ENCODE measurements at regions not wholly inside any gene's neighbourhood (a gene's known extent, or its start where the extent isn't known, plus 50 kb on each side); places are given as distances from the start of the nearest gene placed in this dataset.

- DNase-seq (no peak), ATAC-seq (no peak)
- Mint-ChIP-seq H3K27me3 (peaks cover 2 to 17% (median 6%) of the 10 kb centered on the region in 5 donors), H3K4me1 (no peaks in the 10 kb centered on the region), H3K4me3 (no peak overlapping the region), H3K27ac (no peak overlapping the region), H3K9me3 (no peaks in the 10 kb centered on the region), H3K36me3 (no peaks in the 10 kb centered on the region)
- POLR2A ChIA-PET, result no interaction called here
Observed at GRCh38 chr11:20311444-20311843, 52.1 kb upstream of the HTATIP2 start.

GRCh38 chr11:20310596-20311394, 52.7 kb upstream of the HTATIP2 start:
- no peaks in the 10 kb centered on the region for H3K36me3 Mint-ChIP-seq
- no peak overlapping the region for H3K4me3 Mint-ChIP-seq
- no peaks in the 10 kb centered on the region for H3K9me3 Mint-ChIP-seq
- peaks cover 2 to 24% (median 7%) of the 10 kb centered on the region in 5 donors for H3K27me3 Mint-ChIP-seq
- DNase-seq (no peak), ATAC-seq (no peak)
- H3K27ac Mint-ChIP-seq, result no peak overlapping the region
- no peaks in the 10 kb centered on the region for H3K4me1 Mint-ChIP-seq
- POLR2A ChIA-PET, result no interaction called here

GRCh38 chr11:20310137-20310536, 53.4 kb upstream of the HTATIP2 start:
- DNase-seq, result no peak
- Mint-ChIP-seq H3K36me3 (no peaks in the 10 kb centered on the region), H3K4me3 (no peak overlapping the region), H3K9me3 (no peaks in the 10 kb centered on the region), H3K27me3 (peaks cover 2 to 29% (median 7%) of the 10 kb centered on the region in 5 donors), H3K4me1 (no peaks in the 10 kb centered on the region), H3K27ac (no peak overlapping the region)
- ATAC-seq, result no peak
- POLR2A ChIA-PET, result no interaction called here

- H3K27ac Mint-ChIP-seq, result no peak overlapping the region
- H3K36me3 Mint-ChIP-seq, result no peaks in the 10 kb centered on the region
- POLR2A ChIA-PET, result no interaction called here
- no peaks in the 10 kb centered on the region for H3K4me1 Mint-ChIP-seq
- DNase-seq (no peak), ATAC-seq (no peak)
- H3K9me3 Mint-ChIP-seq, result no peaks in the 10 kb centered on the region
- H3K27me3 Mint-ChIP-seq, result peaks cover 2 to 36% (median 7%) of the 10 kb centered on the region in 5 donors
- no peak overlapping the region for H3K4me3 Mint-ChIP-seq
Observed at GRCh38 chr11:20309231-20310025, 54.1 kb upstream of the HTATIP2 start.

DNA sequence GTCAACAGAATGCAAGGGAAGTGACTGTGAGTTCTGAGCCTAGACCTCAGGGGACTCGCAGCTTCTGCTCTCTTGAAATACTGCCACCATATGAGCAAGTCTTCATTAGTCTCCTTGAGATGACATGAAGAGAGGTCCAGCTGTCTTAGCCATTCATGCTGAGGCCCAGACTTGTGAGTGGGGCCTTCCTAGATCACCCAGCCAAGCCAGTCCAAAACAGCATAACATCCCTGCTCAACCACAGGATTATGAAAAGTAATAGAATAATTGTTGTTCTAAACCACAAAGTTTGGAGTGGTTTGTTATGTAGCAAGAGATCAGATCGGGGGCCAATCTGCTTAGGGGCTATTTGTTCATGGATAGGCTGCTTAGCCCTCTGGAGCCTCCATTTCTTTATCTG, 54.9 kb upstream of the HTATIP2 start:
- POLR2A ChIA-PET, result no interaction called here
- Mint-ChIP-seq H3K27me3 (peaks cover 6 to 44% (median 8%) of the 10 kb centered on the region in 5 donors), H3K9me3 (no peaks in the 10 kb centered on the region), H3K4me1 (no peaks in the 10 kb centered on the region), H3K27ac (no peak overlapping the region), H3K4me3 (no peak overlapping the region), H3K36me3 (no peaks in the 10 kb centered on the region)
- ATAC-seq (no peak), DNase-seq (no peak)

DNA sequence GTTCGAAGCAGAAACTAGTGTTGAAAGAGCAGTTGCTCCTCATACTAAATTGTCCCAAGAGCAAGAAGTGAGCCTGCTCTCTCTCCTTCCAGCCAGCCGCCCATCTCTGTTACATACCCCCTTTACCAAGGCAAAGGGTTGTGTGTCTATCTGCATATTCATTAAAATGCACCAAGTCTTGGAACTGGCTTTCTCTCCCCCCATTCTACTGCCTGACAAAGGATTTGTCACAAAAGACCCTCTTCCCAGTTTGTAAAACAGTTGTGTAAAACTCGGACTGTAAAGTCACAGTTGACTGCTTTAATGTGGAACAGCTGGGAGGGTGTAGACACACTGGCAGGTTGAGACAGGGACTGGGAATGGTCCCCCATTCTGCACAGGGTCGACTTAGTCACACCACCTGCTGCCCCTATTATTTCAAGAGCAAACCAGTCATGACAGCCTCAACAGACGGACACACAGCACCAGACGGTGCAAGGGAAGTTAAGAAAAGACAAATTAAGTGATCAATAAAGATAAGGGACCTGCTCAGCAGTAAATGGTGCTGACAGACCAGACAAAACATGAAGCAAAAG, 60.0 kb upstream of the HTATIP2 start:
- Mint-ChIP-seq H3K27ac (no peak overlapping the region), H3K27me3 (peaks cover 14 to 67% (median 17%) of the 10 kb centered on the region in 5 donors), H3K9me3 (peaks cover 0 to 8% (median 0%) of the 10 kb centered on the region in 9 donors), H3K36me3 (no peaks in the 10 kb centered on the region), H3K4me3 (no peak overlapping the region), H3K4me1 (no peaks in the 10 kb centered on the region)
- POLR2A ChIA-PET, result no interaction called here
- DNase-seq (no peak), ATAC-seq (no peak)

DNA sequence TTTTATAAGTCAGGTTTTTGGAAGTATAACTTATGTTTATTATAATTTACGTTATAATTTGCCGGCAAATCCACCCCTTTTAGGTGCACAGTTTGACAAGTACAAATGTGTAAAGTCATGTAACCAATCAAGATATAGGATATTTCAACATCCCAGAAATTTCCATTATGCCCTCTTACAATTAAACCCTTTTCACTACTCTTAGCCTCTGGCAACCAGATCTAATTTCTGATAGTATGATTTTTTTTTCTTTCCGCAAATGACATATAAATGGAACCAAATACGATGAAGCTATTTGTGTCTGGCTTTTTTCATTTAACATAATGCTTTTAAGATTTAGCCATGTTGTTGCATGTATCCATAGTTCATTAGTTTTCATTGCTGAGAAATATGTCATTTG, 69.5 kb upstream of the HTATIP2 start:
- H3K27me3 Mint-ChIP-seq, result peaks cover 1 to 13% (median 6%) of the 10 kb centered on the region in 5 donors
- H3K36me3 Mint-ChIP-seq, result no peaks in the 10 kb centered on the region
- H3K4me1 Mint-ChIP-seq, result no peaks in the 10 kb centered on the region
- ATAC-seq (no peak), DNase-seq (no peak)
- POLR2A ChIA-PET, result no interaction called here
- H3K4me3 Mint-ChIP-seq, result no peak overlapping the region
- H3K9me3 Mint-ChIP-seq, result no peaks in the 10 kb centered on the region
- H3K27ac Mint-ChIP-seq, result no peak overlapping the region

DNA sequence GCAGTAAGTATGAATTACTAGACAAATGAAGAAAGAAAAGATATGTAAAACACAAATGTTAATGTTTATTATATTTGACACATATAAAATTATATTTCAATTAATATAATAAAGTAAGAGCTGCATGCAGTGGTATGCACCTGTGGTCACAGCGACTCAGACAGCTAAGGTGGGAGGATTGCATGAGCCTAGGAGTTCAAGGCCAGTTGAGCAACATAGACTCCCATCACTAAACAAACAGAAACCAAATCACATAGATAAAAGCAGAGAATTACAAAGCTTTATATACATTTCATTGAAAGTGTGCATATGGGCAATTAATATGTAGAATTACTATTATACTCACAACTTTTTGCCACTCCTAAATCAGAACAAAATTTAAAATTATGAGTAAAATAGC, 70.0 kb upstream of the HTATIP2 start:
- Mint-ChIP-seq H3K4me3 (no peak overlapping the region), H3K4me1 (no peaks in the 10 kb centered on the region)

DNA sequence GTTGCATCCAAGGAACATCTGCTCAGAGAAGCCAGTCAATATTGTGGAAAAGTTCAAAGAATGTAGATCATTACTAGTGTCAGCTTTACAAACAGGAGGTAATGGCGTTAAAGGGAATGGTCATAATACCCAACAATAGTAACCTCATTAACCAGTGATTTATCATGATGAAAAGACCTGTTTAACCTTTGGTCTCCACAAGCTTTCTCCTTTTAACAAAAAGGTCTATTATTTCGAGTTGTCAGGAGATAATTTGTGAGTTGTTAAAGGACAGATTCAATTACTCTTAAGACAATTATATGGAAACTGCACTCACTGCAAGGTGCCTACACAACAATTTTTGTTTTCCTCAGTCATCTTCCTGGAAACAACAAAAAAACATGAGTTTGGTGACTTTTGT, 73.8 kb upstream of the HTATIP2 start:
- H3K4me3 Mint-ChIP-seq, result no peak overlapping the region
- peaks cover 0 to 12% (median 6%) of the 10 kb centered on the region in 5 donors for H3K27me3 Mint-ChIP-seq
- POLR2A ChIA-PET, result no interaction called here
- H3K4me1 Mint-ChIP-seq, result no peaks in the 10 kb centered on the region
- no peak for DNase-seq
- H3K36me3 Mint-ChIP-seq, result no peaks in the 10 kb centered on the region
- peaks cover 0 to 4% (median 0%) of the 10 kb centered on the region in 9 donors for H3K9me3 Mint-ChIP-seq
- no peak for ATAC-seq
- no peak overlapping the region for H3K27ac Mint-ChIP-seq

More for the DNA sequence above, 70.0 kb upstream of the HTATIP2 start:
- Mint-ChIP-seq H3K27ac (no peak overlapping the region), H3K36me3 (no peaks in the 10 kb centered on the region), H3K27me3 (peaks cover 1 to 12% (median 6%) of the 10 kb centered on the region in 5 donors), H3K9me3 (no peaks in the 10 kb centered on the region)
- no peak for ATAC-seq
- DNase-seq, result no peak
- POLR2A ChIA-PET, result no interaction called here

DNA sequence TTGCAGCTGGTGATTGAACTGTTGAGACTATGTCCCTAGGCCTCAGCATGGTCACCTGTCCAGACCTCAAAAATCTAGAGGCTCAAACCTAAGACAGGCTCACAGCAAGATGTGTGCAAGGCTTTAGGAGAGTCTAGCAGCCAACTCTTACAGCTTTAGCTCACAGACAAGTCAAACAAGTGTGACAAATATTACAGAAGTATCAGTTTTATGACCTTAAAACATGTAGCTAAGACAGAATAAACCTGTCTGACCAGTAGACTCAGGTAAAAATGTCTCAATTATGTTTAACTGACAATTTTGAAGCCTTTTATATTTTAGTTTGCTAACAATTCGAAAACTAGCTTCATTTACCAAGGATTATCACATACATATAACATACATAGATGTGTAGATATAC, 80.0 kb upstream of the HTATIP2 start:
- POLR2A ChIA-PET, result no interaction called here
- Mint-ChIP-seq H3K9me3 (peaks cover 0 to 19% (median 4%) of the 10 kb centered on the region in 9 donors), H3K27ac (no peak overlapping the region), H3K27me3 (peaks cover 0 to 14% (median 8%) of the 10 kb centered on the region in 5 donors), H3K4me3 (no peak overlapping the region), H3K36me3 (peaks cover 0 to 5% (median 2%) of the 10 kb centered on the region in 3 donors), H3K4me1 (peaks cover 0 to 9% (median 1%) of the 10 kb centered on the region in 4 donors)
- ATAC-seq (no peak), DNase-seq (no peak)

DNA sequence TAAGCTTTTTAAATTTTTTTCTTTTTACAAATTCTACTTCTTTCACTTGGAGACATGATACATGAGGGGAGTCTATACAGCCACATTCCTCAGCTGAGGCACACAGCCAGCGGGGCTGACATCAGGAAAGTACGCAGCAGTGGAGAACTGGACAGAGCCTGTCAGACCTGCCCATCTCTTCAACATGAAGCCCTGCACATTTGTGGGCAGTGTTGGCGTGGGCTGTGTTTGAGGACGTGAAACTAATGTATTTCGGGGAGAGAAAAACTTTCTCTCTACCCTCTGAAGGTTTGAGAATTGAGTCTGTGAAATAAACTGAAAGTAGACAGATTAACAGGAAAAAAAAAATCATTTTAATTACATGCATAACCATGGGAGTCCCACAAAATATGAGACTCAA, 84.8 kb upstream of the HTATIP2 start:
- Mint-ChIP-seq H3K4me3 (peak overlapping the region in 3 of 10 donors; percentile 5 to 22 (median 11)), H3K27ac (no peak overlapping the region), H3K27me3 (peaks cover 0 to 19% (median 14%) of the 10 kb centered on the region in 5 donors), H3K36me3 (peaks cover 0 to 2% (median 0%) of the 10 kb centered on the region in 3 donors), H3K9me3 (peaks cover 0 to 6% (median 0%) of the 10 kb centered on the region in 9 donors), H3K4me1 (peaks cover 0 to 11% (median 1%) of the 10 kb centered on the region in 4 donors)
- POLR2A ChIA-PET, result no interaction called here
- DNase-seq (no peak), ATAC-seq (no peak)

DNA sequence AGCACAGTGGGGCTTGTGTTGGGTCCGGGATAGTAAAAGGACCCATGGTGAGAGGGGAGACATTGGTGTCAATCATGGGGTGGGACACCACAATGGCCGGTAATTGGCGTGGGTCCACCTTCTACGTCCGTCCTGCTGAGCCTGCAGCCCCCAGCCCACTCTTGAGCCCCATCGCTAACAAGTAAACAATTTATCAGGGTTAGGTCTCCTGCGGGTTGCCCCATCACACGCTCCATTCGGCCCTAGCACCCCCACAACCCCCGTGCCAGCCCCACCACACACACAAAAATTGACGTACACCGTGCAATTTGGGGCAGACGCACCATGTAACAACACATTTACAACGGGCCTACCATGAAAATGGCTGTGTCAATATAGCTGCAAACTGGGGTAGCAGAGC, 86.5 kb upstream of the HTATIP2 start:
- H3K27me3 Mint-ChIP-seq, result peaks cover 0 to 19% (median 14%) of the 10 kb centered on the region in 5 donors
- H3K27ac Mint-ChIP-seq, result no peak overlapping the region
- no peaks in the 10 kb centered on the region for H3K9me3 Mint-ChIP-seq
- DNase-seq, result no peak
- H3K4me3 Mint-ChIP-seq, result no peak overlapping the region
- no peak for ATAC-seq
- POLR2A ChIA-PET, result no interaction called here
- no peaks in the 10 kb centered on the region for H3K36me3 Mint-ChIP-seq
- H3K4me1 Mint-ChIP-seq, result peaks cover 0 to 11% (median 1%) of the 10 kb centered on the region in 4 donors
